HFF-Myc (cell line): ENCODE measurements at regions not wholly inside any gene's neighbourhood (a gene's known extent, or its start where the extent isn't known, plus 50 kb on each side); places are given as distances from the start of the nearest gene placed in this dataset.

Experiments
- DNase-seq: peaks from one replicate; pipeline ENCODE4 v3.0.0-alpha.2; 2011; ENCODE audit warnings: low read depth; ENCODE audit errors: extremely low read depth
- H3K4me3 ChIP-seq: replicated peaks from 2 replicates; pipeline ENCODE4 v1.5.1; 2011; ENCODE audit warnings: low read depth, mild to moderate bottlenecking, control low read depth, low read length
- CTCF ChIP-seq: IDR thresholded peaks from 2 replicates; pipeline ENCODE4 v1.5.1; 2012; ENCODE audit warnings: mild to moderate bottlenecking, low read depth, low read length, control low read depth; ENCODE audit errors: missing control alignments

GRCh38 chr1:71179997-71180396 lies 99.2 kb upstream of the ZRANB2 start:
- no peak overlapping the region for H3K4me3 ChIP-seq
- no peak for TF ChIP-seq CTCF
- no peak for DNase-seq

- no peak for DNase-seq
- peak; percentile 4 for TF ChIP-seq CTCF
- H3K4me3 ChIP-seq: no peak overlapping the region
These were observed 90.1 kb upstream of the ZRANB2 start for GRCh38 chr1:71170925-71171324.

- TF ChIP-seq CTCF: no peak
These were observed 86.7 kb upstream of the ZRANB2 start for GRCh38 chr1:71167505-71167904.

GRCh38 chr1:71166178-71167173 lies 85.6 kb upstream of the ZRANB2 start:
- DNase-seq: no peak

More at GRCh38 chr1:71167505-71167904, 86.7 kb upstream of the ZRANB2 start:
- H3K4me3 ChIP-seq: no peak overlapping the region
- no peak for DNase-seq

GRCh38 chr1:71157715-71158114 lies 76.9 kb upstream of the ZRANB2 start:
- H3K4me3 ChIP-seq: no peak overlapping the region
- DNase-seq: no peak
- TF ChIP-seq CTCF: no peak

More at GRCh38 chr1:71166178-71167173, 85.6 kb upstream of the ZRANB2 start:
- H3K4me3 ChIP-seq: no peak overlapping the region
- TF ChIP-seq CTCF: no peak

- DNase-seq: no peak
- no peak overlapping the region for H3K4me3 ChIP-seq
- no peak for TF ChIP-seq CTCF
These were observed 76.3 kb upstream of the ZRANB2 start for GRCh38 chr1:71157151-71157550.
